ENCODE measurements at regions not wholly inside any gene's neighbourhood (a gene's known extent, or its start where the extent isn't known, plus 50 kb on each side); places are given as distances from the start of the nearest gene placed in this dataset.

- TF ChIP-seq CTCF (IDR thresholded peaks at IDR 0.05; ENCODE audit: low read depth, low read length) (no peak), EZH2phosphoT487 (IDR thresholded peaks at IDR 0.05; ENCODE audit: low read depth) (no peak)
Measured at GRCh38 chr13:66139250-66139649, 1090.9 kb downstream of the PCDH9 start.
